ENCODE measurements at regions not wholly inside any gene's neighbourhood (a gene's known extent, or its start where the extent isn't known, plus 50 kb on each side); places are given as distances from the start of the nearest gene placed in this dataset.
"Not testable (repeated sequence)": the region's sequence is repeated elsewhere in the genome, so short reads cannot be mapped to it uniquely, and the experiment has no call there.

DNA sequence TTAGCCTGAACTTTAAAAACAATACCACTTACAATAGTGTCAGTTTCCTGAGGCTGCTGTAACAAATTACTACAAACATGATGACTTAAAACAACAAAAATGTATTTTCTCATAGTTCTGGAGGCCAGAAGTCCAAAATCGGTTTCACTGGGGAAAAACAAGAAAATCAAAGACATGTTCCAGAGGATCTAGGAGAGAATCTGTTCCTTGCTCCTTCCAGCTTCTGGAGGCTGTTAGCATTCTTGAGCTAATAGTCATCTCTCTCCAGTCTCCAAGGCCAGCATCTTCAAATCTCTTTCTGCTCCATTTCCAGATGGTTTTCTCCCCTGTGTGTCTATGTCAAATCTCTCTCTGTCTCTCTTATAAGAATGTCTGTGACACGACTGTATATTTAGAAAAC, 67.6 kb upstream of the TEAD1 start:
- H3K79me2 ChIP-seq (ENCODE audit: insufficient read depth, low read length), result no peaks in the 10 kb centered on the region
- no peak overlapping the region for H4K5ac ChIP-seq (ENCODE audit: insufficient read length, low read depth, low read length)
- no peaks in the 10 kb centered on the region for H3K23me2 ChIP-seq (ENCODE audit: insufficient read length, low read depth, low read length, poor library complexity, severe bottlenecking)
- Mint-ChIP-seq H3K9me3 (peaks cover 5 to 10% of the 10 kb centered on the region in 2 experiments; a peak in 4 of 5 replicates), H3K4me1 (peaks cover 0 to 4% of the 10 kb centered on the region in 2 experiments; a peak in 3 of 4 replicates), H3K4me3 (no peak overlapping the region), H3K27ac (no peak overlapping the region), H3K27me3 (ENCODE audit: low read depth) (peaks cover 4% of the 10 kb centered on the region; the same call in 1 of the 2 replicates), H3K36me3 (ENCODE audit: insufficient read depth in 1 of 3, low read depth in 3 of 3) (peaks cover 0 to 7% (median 0%) of the 10 kb centered on the region in 3 experiments; a peak in 1 of 7 replicates)
- H3K9me3 ChIP-seq (ENCODE audit: control insufficient read depth, low read depth, low read length), result no peaks in the 10 kb centered on the region
- no peak overlapping the region for H3K4ac ChIP-seq (ENCODE audit: low read depth, low read length)
- H3K27ac ChIP-seq (ENCODE audit: insufficient read length, low read depth, low read length), result no peak overlapping the region
- H3K9ac ChIP-seq (ENCODE audit: extremely low read depth, insufficient read length, low read length), result no peak overlapping the region
- H3K56ac ChIP-seq (ENCODE audit: insufficient read length, low read depth, low read length), result no peak overlapping the region
- H2BK20ac ChIP-seq (ENCODE audit: low read depth, low read length, poor library complexity, severe bottlenecking), result no peak overlapping the region
- no peak overlapping the region for H3K4me2 ChIP-seq (ENCODE audit: insufficient read depth, insufficient read length, low read length)
- TF ChIP-seq, protein P1, sequence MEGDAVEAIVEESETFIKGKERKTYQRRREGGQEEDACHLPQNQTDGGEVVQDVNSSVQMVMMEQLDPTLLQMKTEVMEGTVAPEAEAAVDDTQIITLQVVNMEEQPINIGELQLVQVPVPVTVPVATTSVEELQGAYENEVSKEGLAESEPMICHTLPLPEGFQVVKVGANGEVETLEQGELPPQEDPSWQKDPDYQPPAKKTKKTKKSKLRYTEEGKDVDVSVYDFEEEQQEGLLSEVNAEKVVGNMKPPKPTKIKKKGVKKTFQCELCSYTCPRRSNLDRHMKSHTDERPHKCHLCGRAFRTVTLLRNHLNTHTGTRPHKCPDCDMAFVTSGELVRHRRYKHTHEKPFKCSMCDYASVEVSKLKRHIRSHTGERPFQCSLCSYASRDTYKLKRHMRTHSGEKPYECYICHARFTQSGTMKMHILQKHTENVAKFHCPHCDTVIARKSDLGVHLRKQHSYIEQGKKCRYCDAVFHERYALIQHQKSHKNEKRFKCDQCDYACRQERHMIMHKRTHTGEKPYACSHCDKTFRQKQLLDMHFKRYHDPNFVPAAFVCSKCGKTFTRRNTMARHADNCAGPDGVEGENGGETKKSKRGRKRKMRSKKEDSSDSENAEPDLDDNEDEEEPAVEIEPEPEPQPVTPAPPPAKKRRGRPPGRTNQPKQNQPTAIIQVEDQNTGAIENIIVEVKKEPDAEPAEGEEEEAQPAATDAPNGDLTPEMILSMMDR (conservative IDR thresholded peaks at IDR 0.05), result no peak
- no peak overlapping the region for H3K14ac ChIP-seq (ENCODE audit: insufficient read depth, low read length)
- H2BK15ac ChIP-seq (ENCODE audit: low read depth, low read length), result no peak overlapping the region
- H3T11ph ChIP-seq (ENCODE audit: low read length), result no peak overlapping the region
- H3K79me1 ChIP-seq (ENCODE audit: insufficient read depth, low read depth, low read length, poor library complexity, severe bottlenecking), result no peaks in the 10 kb centered on the region
- H3K27me3 ChIP-seq (ENCODE audit: insufficient read depth, low read length), result no peaks in the 10 kb centered on the region
- H3K4me1 ChIP-seq (ENCODE audit: insufficient read depth, low read length), result no peaks in the 10 kb centered on the region
- no CpG with 5 or more reads among the region's 2 CpGs for WGBS (ENCODE audit: extremely low coverage, insufficient read length, low lambda C conversion rate)
- no peak overlapping the region for H3K18ac ChIP-seq (ENCODE audit: insufficient read length, low read depth, low read length)
- H4K91ac ChIP-seq (ENCODE audit: insufficient read length, low read depth, low read length), result no peak overlapping the region
- H2BK5ac ChIP-seq (ENCODE audit: insufficient read length, low read length), result no peak overlapping the region
- H2AFZ ChIP-seq (ENCODE audit: low read length), result no peak overlapping the region
- no peak overlapping the region for H2AK5ac ChIP-seq (ENCODE audit: insufficient read length, low read length)
- no peak overlapping the region for H2BK120ac ChIP-seq (ENCODE audit: low read depth, low read length, poor library complexity, severe bottlenecking)
- H3K23ac ChIP-seq (ENCODE audit: insufficient read length, low read depth, low read length), result no peak overlapping the region
- no peaks in the 10 kb centered on the region for H4K20me1 ChIP-seq (ENCODE audit: control insufficient read depth, insufficient read depth, insufficient read length)
- H2BK12ac ChIP-seq (ENCODE audit: insufficient read length, low read depth, low read length), result no peak overlapping the region
- DNase-seq, result no peak
- H4K8ac ChIP-seq (replicated peaks; ENCODE audit: insufficient read length, low read depth, low read length), result no peak overlapping the region

- not testable (repeated sequence) for H3T11ph ChIP-seq (ENCODE audit: low read length); H2BK120ac ChIP-seq (ENCODE audit: low read depth, low read length, poor library complexity, severe bottlenecking); H2BK5ac ChIP-seq (ENCODE audit: insufficient read length, low read length); H3K9ac ChIP-seq (ENCODE audit: extremely low read depth, insufficient read length, low read length); H2AK5ac ChIP-seq (ENCODE audit: insufficient read length, low read length); H2BK12ac ChIP-seq (ENCODE audit: insufficient read length, low read depth, low read length); H2BK15ac ChIP-seq (ENCODE audit: low read depth, low read length); H3K4me3 Mint-ChIP-seq; H2BK20ac ChIP-seq (ENCODE audit: low read depth, low read length, poor library complexity, severe bottlenecking); H3K4ac ChIP-seq (ENCODE audit: low read depth, low read length); H3K4me1 Mint-ChIP-seq; H4K20me1 ChIP-seq (ENCODE audit: control insufficient read depth, insufficient read depth, insufficient read length); H3K18ac ChIP-seq (ENCODE audit: insufficient read length, low read depth, low read length); H3K27ac Mint-ChIP-seq; H3K79me1 ChIP-seq (ENCODE audit: insufficient read depth, low read depth, low read length, poor library complexity, severe bottlenecking); H2AFZ ChIP-seq (ENCODE audit: low read length); H3K79me2 ChIP-seq (ENCODE audit: insufficient read depth, low read length); H3K27me3 Mint-ChIP-seq (ENCODE audit: low read depth); H3K4me1 ChIP-seq (ENCODE audit: insufficient read depth, low read length); H3K27me3 ChIP-seq (ENCODE audit: insufficient read depth, low read length); H3K23ac ChIP-seq (ENCODE audit: insufficient read length, low read depth, low read length); H3K27ac ChIP-seq (ENCODE audit: insufficient read length, low read depth, low read length); H3K4me2 ChIP-seq (ENCODE audit: insufficient read depth, insufficient read length, low read length); H3K14ac ChIP-seq (ENCODE audit: insufficient read depth, low read length); H3K9me3 ChIP-seq (ENCODE audit: control insufficient read depth, low read depth, low read length); H4K91ac ChIP-seq (ENCODE audit: insufficient read length, low read depth, low read length); H4K8ac ChIP-seq (replicated peaks; ENCODE audit: insufficient read length, low read depth, low read length); H3K23me2 ChIP-seq (ENCODE audit: insufficient read length, low read depth, low read length, poor library complexity, severe bottlenecking); H4K5ac ChIP-seq (ENCODE audit: insufficient read length, low read depth, low read length); DNase-seq; H3K56ac ChIP-seq (ENCODE audit: insufficient read length, low read depth, low read length)
- Mint-ChIP-seq H3K9me3 (peaks cover 10% of the 10 kb centered on the region in 2 experiments), H3K36me3 (ENCODE audit: insufficient read depth in 1 of 3, low read depth in 3 of 3) (peaks cover 0 to 13% (median 0%) of the 10 kb centered on the region in 3 experiments; a peak in 3 of 7 replicates)
- no CpG with 5 or more reads among the region's 5 CpGs for WGBS (ENCODE audit: extremely low coverage, insufficient read length, low lambda C conversion rate)
These were observed 65.5 kb upstream of the TEAD1 start for GRCh38 chr11:12608678-12609077.

All from H9 (cell line).